ENCODE measurements at regions not wholly inside any gene's neighbourhood (a gene's known extent, or its start where the extent isn't known, plus 50 kb on each side); places are given as distances from the start of the nearest gene placed in this dataset.

- no peak overlapping the region for H3K4me3 ChIP-seq
- no peaks in the 10 kb centered on the region for H3K9me3 ChIP-seq (replicated peaks; ENCODE audit: control insufficient read depth, insufficient read depth, low read depth, low read length)
- CTCF ChIA-PET (ENCODE audit: low intra/inter-chr PET ratio) = no interaction called here
- no peak overlapping the region for H3K27ac ChIP-seq (ENCODE audit: extremely low read depth, low read depth, low read length)
- no peaks in the 10 kb centered on the region for H3K4me1 ChIP-seq (replicated peaks in 1 of 2; ENCODE audit: control insufficient read depth in 2 of 2, insufficient read depth in 2 of 2, low read length in 2 of 2)
- ATAC-seq = no peak
- no peak overlapping the region for H2AFZ ChIP-seq (ENCODE audit: low read depth, low read length)
- no peak overlapping the region for H3K9ac ChIP-seq (ENCODE audit: insufficient read depth in 1 of 2, low read depth in 2 of 2, low read length in 2 of 2)
- BruUV-seq (replicated peaks) = no TSS peak
- in situ Hi-C loops (cut with MboI) = no loop called here
- no peaks in the 10 kb centered on the region for H4K20me1 ChIP-seq (replicated peaks; ENCODE audit: control insufficient read depth, insufficient read depth, low read length)
- no peak for DNase-seq (ENCODE audit: extremely low read depth in 1 of 4, low spot score in 3 of 4)
- POLR2A ChIA-PET = no interaction called here
- H3K27me3 ChIP-seq (ENCODE audit: control insufficient read depth in 2 of 2, insufficient read depth in 2 of 2, low read length in 2 of 2) = no peaks in the 10 kb centered on the region
- no peak for FAIRE-seq
- H3K36me3 ChIP-seq (ENCODE audit: control insufficient read depth, insufficient read depth, low read length) = no peaks in the 10 kb centered on the region
- H3K4me2 ChIP-seq (ENCODE audit: insufficient read depth, low read length) = no peak overlapping the region
- H3K79me2 ChIP-seq (ENCODE audit: control insufficient read depth, insufficient read depth, low read length) = no peaks in the 10 kb centered on the region
- H3K9me1 ChIP-seq (ENCODE audit: control insufficient read depth, insufficient read depth, low read length) = no peaks in the 10 kb centered on the region
- intact Hi-C loops (cut with micrococcal nuclease) = no loop called here
- no peak for TF ChIP-seq DNMT1 (IDR thresholded peaks at IDR 0.05)
- TF ChIP-seq ZNF668 (CRISPR knock-in tag; IDR thresholded peaks at IDR 0.05) = no peak
- no peak for TF ChIP-seq ASH1L (IDR thresholded peaks at IDR 0.05; ENCODE audit: borderline replicate concordance, low read depth, partially characterized antibody)
- TF ChIP-seq TGIF2 (CRISPR knock-in tag; IDR thresholded peaks at IDR 0.05) = no peak
- TF ChIP-seq RBM17 (IDR thresholded peaks at IDR 0.05; ENCODE audit: borderline replicate concordance, low read depth, low read length) = no peak
- TF ChIP-seq ATF3 (IDR thresholded peaks at IDR 0.05) = no peak
- TF ChIP-seq ATF3 (CRISPR knock-in tag; conservative IDR thresholded peaks at IDR 0.05) = no peak
- TF ChIP-seq PRDM10 (IDR thresholded peaks at IDR 0.05; ENCODE audit: partially characterized antibody) = no peak
- TF ChIP-seq ZFP36 (IDR thresholded peaks at IDR 0.05; ENCODE audit: low read depth, low read length, partially characterized antibody) = no peak
- TF ChIP-seq STAT6 (CRISPR knock-in tag; IDR thresholded peaks at IDR 0.05) = no peak
- no peak for TF ChIP-seq COPS2 (conservative IDR thresholded peaks at IDR 0.05)
- no peak for TF ChIP-seq MAX (CRISPR knock-in tag; IDR thresholded peaks at IDR 0.05)
- TF ChIP-seq ILF3 (IDR thresholded peaks at IDR 0.05; ENCODE audit: borderline replicate concordance) = no peak
Measured at GRCh38 chr7:85702348-85702747, 515.5 kb upstream of the SEMA3D start.

Data from K562 (cell line).